T-helper 1 cell treated with Interleukin-12 subunit alpha and Interleukin-12 subunit beta and Interleukin-4 antibody, amounts not matched to agents 30 ng/mL and 1 ng/mL, for 36 hours (primary cell): ENCODE measurements at regions not wholly inside any gene's neighbourhood (a gene's known extent, or its start where the extent isn't known, plus 50 kb on each side); places are given as distances from the start of the nearest gene placed in this dataset.

Experiments used
- intact Hi-C: fragments of 100-400 bp; cut with micrococcal nuclease; formaldehyde crosslinking; loops from one replicate; pipeline ENCODE4 v1.15.1; 2024

- intact Hi-C loops = loop anchor here (5.0 kb wide), 1 partner anchor 36 kb away; no protein-coding TSS in a partner anchor
Observed at GRCh38 chr6:105628156-105628860, 225.4 kb upstream of the PREP start.

GRCh38 chr6:105626295-105627158 lies 223.6 kb upstream of the PREP start:
- intact Hi-C loops = loop anchor here (1.0 to 5.0 kb wide), 3 partner anchors 20 to 34 kb away; no protein-coding TSS in a partner anchor

DNA sequence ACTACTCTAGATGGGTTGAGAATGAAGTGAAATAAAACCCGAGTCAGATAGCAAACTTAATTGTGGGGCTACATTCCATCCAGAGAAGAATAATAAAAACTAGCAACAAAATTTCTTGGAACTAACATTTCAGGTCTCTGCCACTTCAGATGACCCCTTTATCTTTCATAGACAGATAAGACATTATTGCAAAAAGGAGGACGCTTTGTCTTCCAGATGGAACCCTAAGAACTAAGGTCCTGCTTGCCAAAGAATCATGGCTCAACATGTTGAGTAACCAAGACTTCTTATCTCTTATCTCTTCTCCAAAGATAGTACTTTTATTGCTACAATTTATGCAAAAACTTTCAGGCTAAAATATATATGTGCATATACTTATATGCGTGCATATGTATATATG lies 221.1 kb upstream of the PREP start:
- intact Hi-C loops = no loop called here

DNA sequence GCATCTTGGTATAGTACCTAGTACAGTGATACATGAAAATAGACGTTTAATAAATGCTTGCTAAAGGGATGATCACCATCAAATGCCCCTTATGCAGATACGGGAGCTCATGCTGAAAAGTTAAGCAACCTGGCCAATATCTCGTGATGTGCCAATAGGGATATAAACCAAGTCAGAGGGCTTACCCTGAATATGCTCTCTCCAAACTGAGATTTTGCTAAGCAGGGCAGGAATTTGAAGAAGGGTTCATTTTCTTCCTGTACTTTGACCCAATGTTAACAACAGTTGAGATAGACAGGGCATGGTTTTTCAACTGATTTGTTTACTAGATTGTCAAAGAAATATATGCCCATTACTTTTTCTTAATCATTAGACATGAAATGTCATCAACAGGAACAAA lies 219.3 kb upstream of the PREP start:
- intact Hi-C loops = loop anchor here (1.0 kb wide), 1 partner anchor 464 kb away; the partner anchor contains the start of gene PRDM1

- intact Hi-C loops = loop anchor here (1.0 kb wide), 2 partner anchors 25 to 465 kb away; partner anchors contain the start of gene PRDM1
Observed at GRCh38 chr6:105621564-105622175, 218.8 kb upstream of the PREP start.

DNA sequence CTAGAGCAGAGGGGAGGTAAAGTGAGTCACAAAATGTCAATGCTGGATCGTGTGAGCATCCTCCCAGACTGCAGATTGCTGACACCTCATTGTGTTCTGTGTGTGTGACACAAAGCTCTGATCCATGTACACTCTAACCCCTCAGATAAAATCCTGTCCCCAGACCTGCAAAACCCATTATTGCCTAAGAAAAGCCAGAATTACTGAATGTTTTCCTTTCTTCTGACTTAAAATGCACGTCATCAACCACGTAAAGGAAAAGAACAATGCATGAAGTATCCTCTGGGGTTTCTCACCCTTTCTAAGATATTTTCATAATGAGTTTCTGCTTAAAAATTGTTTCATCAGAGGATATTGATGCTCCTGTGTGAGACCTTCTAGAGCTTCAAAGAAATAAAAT lies 218.0 kb upstream of the PREP start:
- intact Hi-C loops = loop anchor here (1.0 kb wide), 1 partner anchor 25 kb away; no protein-coding TSS in a partner anchor

DNA sequence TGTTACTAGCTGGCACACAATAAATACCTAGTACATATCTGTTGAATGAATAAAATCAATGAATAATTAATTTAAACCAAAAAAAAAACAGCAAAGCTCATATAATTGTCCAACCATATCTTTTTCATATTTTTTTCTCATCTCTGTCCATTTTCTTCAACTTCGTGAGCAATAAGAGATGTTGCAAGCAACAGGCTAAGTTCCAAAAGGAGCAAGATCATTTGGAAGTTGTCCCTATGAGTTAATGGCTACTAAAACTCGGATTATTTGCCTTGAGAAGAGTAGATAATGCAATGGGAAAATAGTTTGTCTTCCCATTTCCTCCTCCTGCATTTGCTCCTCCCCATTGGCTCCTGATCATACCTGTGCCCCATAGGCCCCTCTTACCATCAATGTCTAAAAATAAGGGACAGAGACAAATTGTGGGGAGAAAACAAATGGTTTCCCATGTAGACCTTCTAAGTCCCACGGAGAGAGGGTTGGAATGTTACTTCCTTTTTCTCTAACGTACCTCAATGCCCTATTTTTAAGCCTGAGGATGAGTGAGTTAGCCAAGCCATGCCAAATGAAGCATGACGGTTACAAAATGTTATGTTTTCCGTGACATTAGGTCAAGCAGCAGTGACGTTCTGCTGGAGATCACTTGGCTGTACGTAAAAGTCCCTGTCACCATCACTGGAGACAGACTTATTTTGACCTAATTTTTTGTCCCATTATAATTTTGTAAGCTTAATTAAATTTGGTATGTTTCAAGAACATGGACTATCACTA lies 217.3 kb upstream of the PREP start:
- intact Hi-C loops = no loop called here

DNA sequence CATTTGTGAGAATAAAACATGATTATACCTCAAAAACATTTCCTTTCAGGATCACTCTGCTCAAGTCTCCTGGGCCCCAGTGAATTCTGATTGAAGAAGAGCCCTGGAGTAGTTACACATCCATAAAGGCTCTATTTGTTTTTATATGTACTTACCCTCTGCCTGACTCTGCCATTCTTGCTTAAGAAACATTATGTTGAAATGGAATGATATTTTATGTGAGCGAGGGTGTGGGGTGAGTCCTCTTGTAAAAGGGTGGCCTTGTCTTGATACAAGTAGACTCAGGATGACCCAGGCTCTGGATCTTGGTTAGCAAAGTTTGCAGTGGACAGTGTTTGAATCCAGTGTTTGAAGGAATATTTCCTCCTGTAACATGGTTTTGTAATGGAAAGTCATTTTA lies 215.4 kb upstream of the PREP start:
- intact Hi-C loops = no loop called here

- intact Hi-C loops = no loop called here
Observed at GRCh38 chr6:105616521-105616920, 213.6 kb upstream of the PREP start.

GRCh38 chr6:105611606-105612005 lies 208.7 kb upstream of the PREP start:
- intact Hi-C loops = no loop called here

GRCh38 chr6:105609375-105609991 lies 206.6 kb upstream of the PREP start:
- intact Hi-C loops = no loop called here

- intact Hi-C loops = no loop called here
Observed at GRCh38 chr6:105608711-105609374, 206.0 kb upstream of the PREP start.

GRCh38 chr6:105607636-105608621 lies 205.0 kb upstream of the PREP start:
- intact Hi-C loops = no loop called here

GRCh38 chr6:105606831-105607463 lies 204.1 kb upstream of the PREP start:
- intact Hi-C loops = no loop called here

DNA sequence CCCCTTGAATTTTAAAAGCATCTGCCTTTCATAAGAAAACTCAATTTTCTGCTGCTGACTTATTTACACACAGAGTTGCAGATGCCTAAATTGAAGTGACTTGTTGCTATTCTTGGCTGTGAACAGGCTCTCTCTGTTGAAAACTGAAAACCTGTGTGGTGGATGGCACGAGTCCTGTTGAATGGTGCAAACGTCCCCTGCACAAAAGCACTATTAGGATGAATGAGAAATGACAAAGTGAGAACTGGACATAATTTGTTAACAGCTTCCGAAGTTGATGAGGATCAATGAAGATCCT lies 201.7 kb upstream of the PREP start:
- intact Hi-C loops = no loop called here

- intact Hi-C loops = no loop called here
Observed at GRCh38 chr6:105603788-105604586, 201.1 kb upstream of the PREP start.

DNA sequence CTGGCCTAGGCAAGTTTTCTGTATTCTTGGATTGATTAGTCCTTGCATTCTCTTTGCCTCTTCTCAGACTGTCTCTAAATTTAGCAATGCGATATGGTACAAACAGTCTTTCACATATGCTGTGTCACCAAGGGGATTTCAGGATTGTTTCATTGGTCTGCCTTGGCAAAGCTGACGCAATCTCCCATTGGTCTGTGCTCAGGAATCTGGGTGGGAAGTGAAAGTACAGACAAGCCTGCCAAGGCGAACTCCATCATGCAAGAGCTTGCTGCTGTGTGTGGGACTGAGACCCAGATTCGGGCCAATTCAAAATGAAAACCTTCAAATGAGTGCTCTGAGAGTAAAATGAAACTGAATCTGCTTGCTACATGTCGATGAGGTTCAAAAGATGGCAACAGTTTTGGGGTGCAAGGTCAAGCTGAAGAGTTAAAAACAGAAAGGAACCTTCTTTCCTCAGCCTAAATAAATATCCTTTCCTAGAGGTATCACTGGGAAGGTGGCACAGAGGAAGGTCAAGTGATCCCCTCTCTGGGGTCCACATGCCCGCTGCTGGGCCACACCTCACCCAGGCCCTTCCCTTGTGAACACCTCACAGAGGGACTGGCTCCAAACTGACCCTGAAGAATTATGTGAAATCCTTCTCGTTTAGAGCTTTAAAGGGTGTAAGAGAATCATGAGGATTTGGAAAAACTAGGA lies 198.8 kb upstream of the PREP start:
- intact Hi-C loops = loop anchor here (1.0 to 2.0 kb wide), 4 partner anchors 25 to 379 kb away; no protein-coding TSS in a partner anchor
